Fibroblast of lung (primary cell): ENCODE measurements at regions not wholly inside any gene's neighbourhood (a gene's known extent, or its start where the extent isn't known, plus 50 kb on each side); places are given as distances from the start of the nearest gene placed in this dataset.

ENCODE experiments used
- EZH2 ChIP-seq: IDR thresholded peaks from 2 replicates; pipeline ENCODE4 v1.5.1; 2012; ENCODE audit warnings: low read length, control low read depth, mild to moderate bottlenecking; ENCODE audit errors: missing control alignments
- TF ChIP-seq, protein P1 (sequence below), 2 donors: IDR thresholded peaks in 1 of 2; conservative IDR thresholded peaks in 1 of 2; 1 replicate in 1 of 2; 2 replicates in 1 of 2; pipeline ENCODE4 v1.5.1; 2011 to 2012; ENCODE audit warnings: low read length in 2 of 2, control low read depth in 1 of 2, inconsistent platforms in 1 of 2, low read depth in 1 of 2, mild to moderate bottlenecking in 1 of 2

DNA sequence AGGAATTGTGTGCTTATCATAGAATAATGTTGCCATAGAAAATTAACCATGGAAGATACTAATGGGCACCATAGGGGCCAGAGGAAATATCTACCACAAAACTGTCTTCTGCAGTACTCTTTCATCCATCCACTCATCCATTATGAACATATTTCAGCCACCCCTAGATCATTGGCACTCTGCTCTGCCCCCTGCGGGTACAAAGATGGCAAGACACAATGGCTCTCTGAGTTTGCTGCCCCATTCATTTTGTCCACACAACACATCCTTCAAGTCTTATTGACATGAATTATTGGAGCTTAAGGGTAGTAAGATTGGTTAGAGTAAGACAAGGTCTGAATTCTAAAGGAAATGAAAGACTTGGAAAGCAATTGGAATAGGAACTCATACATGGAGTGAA, 1224.7 kb upstream of the CELF4 start:
- TF ChIP-seq, protein P1, sequence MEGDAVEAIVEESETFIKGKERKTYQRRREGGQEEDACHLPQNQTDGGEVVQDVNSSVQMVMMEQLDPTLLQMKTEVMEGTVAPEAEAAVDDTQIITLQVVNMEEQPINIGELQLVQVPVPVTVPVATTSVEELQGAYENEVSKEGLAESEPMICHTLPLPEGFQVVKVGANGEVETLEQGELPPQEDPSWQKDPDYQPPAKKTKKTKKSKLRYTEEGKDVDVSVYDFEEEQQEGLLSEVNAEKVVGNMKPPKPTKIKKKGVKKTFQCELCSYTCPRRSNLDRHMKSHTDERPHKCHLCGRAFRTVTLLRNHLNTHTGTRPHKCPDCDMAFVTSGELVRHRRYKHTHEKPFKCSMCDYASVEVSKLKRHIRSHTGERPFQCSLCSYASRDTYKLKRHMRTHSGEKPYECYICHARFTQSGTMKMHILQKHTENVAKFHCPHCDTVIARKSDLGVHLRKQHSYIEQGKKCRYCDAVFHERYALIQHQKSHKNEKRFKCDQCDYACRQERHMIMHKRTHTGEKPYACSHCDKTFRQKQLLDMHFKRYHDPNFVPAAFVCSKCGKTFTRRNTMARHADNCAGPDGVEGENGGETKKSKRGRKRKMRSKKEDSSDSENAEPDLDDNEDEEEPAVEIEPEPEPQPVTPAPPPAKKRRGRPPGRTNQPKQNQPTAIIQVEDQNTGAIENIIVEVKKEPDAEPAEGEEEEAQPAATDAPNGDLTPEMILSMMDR (conservative IDR thresholded peaks at IDR 0.05 in 1 of 2, IDR thresholded peaks at IDR 0.05 in 1 of 2; ENCODE audit: low read depth in 1 of 2, low read length in 2 of 2), result no peak
- TF ChIP-seq EZH2, result no peak
